ENCODE measurements at regions not wholly inside any gene's neighbourhood (a gene's known extent, or its start where the extent isn't known, plus 50 kb on each side); places are given as distances from the start of the nearest gene placed in this dataset.

- no peak for DNase-seq
Measured at GRCh38 chr7:42429339-42429738, 192.3 kb upstream of the GLI3 start.

- no peak for DNase-seq
Measured at GRCh38 chr7:42426163-42426562, 189.2 kb upstream of the GLI3 start.

- no peak for DNase-seq
Measured at GRCh38 chr7:42414941-42415505, 178.0 kb upstream of the GLI3 start.

- DNase-seq, result no peak
Measured at GRCh38 chr7:42414028-42414427, 177.0 kb upstream of the GLI3 start.

- no peak for DNase-seq
Measured at GRCh38 chr7:42409296-42409695, 172.3 kb upstream of the GLI3 start.

- DNase-seq, result no peak
Measured at GRCh38 chr7:42407833-42408232, 170.8 kb upstream of the GLI3 start.

- no peak for DNase-seq
Measured at GRCh38 chr7:42407021-42407710, 170.2 kb upstream of the GLI3 start.

GRCh38 chr7:42406358-42406757 lies 169.3 kb upstream of the GLI3 start:
- DNase-seq, result no peak

- DNase-seq, result no peak
Measured at GRCh38 chr7:42405782-42406181, 168.8 kb upstream of the GLI3 start.

GRCh38 chr7:42403831-42404230 lies 166.8 kb upstream of the GLI3 start:
- DNase-seq, result no peak

- no peak for DNase-seq
Measured at GRCh38 chr7:42400961-42401360, 164.0 kb upstream of the GLI3 start.

GRCh38 chr7:42400211-42400772 lies 163.3 kb upstream of the GLI3 start:
- DNase-seq, result no peak

- no peak for DNase-seq
Measured at GRCh38 chr7:42395607-42396006, 158.6 kb upstream of the GLI3 start.

- no peak for DNase-seq
Measured at GRCh38 chr7:42392826-42393225, 155.8 kb upstream of the GLI3 start.

- no peak for DNase-seq
Measured at GRCh38 chr7:42389697-42390096, 152.7 kb upstream of the GLI3 start.

- DNase-seq, result no peak
Measured at GRCh38 chr7:42385912-42386311, 148.9 kb upstream of the GLI3 start.

- no peak for DNase-seq
Measured at GRCh38 chr7:42381161-42381560, 144.2 kb upstream of the GLI3 start.

- DNase-seq, result no peak
Measured at GRCh38 chr7:42380401-42380800, 143.4 kb upstream of the GLI3 start.

GRCh38 chr7:42378149-42378548 lies 141.1 kb upstream of the GLI3 start:
- no peak for DNase-seq

- no peak for DNase-seq
Measured at GRCh38 chr7:42373285-42373684, 136.3 kb upstream of the GLI3 start.

- no peak for DNase-seq
Measured at GRCh38 chr7:42372479-42372878, 135.5 kb upstream of the GLI3 start.

GRCh38 chr7:42359946-42360345 lies 122.9 kb upstream of the GLI3 start:
- DNase-seq, result no peak

GRCh38 chr7:42351316-42351935 lies 114.4 kb upstream of the GLI3 start:
- no peak for DNase-seq

GRCh38 chr7:42350801-42351200 lies 113.8 kb upstream of the GLI3 start:
- no peak for DNase-seq

All from inflammatory macrophage treated with lipopolysaccharide for 4 hours (primary cell).